Vagina (tissue), 2 donors: ENCODE measurements at regions not wholly inside any gene's neighbourhood (a gene's known extent, or its start where the extent isn't known, plus 50 kb on each side); places are given as distances from the start of the nearest gene placed in this dataset.

Source experiments
- POLR2A ChIP-seq, 2 donors: fragments of 450-650 bp; IDR thresholded peaks; one replicate each; pipeline ENCODE4 v1.6.1; 2017; ENCODE audit warnings: antibody characterized with exemption in 2 of 2, mild to moderate bottlenecking in 2 of 2, moderate library complexity in 2 of 2
- POLR2AphosphoS5 ChIP-seq, 2 donors: sonication (generic); formaldehyde crosslinking; IDR thresholded peaks; one replicate each; pipeline ENCODE4 v1.9.0; 2017; ENCODE audit warnings: antibody characterized with exemption in 2 of 2, mild to moderate bottlenecking in 2 of 2, low read depth in 1 of 2; ENCODE audit not compliant: insufficient read depth in 1 of 2
- TF ChIP-seq, protein P1 (sequence below), 3 experiments: fragments of 450-650 bp in 2 of 3; fragments of 200-600 bp in 1 of 3; sonication (generic) in 1 of 3; IDR thresholded peaks; one replicate each; pipeline ENCODE4 v1.5.1; 2017 to 2019; ENCODE audit warnings: antibody characterized with exemption in 3 of 3, mild to moderate bottlenecking in 2 of 3, moderate library complexity in 2 of 3

DNA sequence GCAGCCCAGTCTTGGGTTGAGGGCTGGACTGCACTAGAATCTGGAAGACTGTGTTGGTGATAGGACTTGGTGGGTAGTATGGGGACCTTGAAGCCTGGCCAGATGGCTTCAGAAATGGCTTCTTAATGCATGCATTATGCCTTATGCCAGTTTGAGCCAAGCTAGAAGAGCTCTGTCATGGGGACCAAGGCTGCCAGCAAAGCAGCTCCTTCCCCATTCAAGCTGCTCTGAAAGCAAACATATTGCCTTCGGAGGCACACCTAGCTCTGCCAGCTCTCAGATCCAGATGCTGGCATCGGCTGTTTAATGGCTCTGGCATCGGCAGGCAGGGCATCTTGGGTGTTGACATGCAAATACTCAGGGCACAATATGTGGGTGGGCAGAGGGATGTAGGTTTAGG, 59.0 kb upstream of the IGFBP5 start:
- TF ChIP-seq POLR2A (IDR thresholded peaks at IDR 0.05), result no peak
- TF ChIP-seq, protein P1, sequence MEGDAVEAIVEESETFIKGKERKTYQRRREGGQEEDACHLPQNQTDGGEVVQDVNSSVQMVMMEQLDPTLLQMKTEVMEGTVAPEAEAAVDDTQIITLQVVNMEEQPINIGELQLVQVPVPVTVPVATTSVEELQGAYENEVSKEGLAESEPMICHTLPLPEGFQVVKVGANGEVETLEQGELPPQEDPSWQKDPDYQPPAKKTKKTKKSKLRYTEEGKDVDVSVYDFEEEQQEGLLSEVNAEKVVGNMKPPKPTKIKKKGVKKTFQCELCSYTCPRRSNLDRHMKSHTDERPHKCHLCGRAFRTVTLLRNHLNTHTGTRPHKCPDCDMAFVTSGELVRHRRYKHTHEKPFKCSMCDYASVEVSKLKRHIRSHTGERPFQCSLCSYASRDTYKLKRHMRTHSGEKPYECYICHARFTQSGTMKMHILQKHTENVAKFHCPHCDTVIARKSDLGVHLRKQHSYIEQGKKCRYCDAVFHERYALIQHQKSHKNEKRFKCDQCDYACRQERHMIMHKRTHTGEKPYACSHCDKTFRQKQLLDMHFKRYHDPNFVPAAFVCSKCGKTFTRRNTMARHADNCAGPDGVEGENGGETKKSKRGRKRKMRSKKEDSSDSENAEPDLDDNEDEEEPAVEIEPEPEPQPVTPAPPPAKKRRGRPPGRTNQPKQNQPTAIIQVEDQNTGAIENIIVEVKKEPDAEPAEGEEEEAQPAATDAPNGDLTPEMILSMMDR (IDR thresholded peaks at IDR 0.05), result no peak
- TF ChIP-seq POLR2AphosphoS5 (IDR thresholded peaks at IDR 0.05; ENCODE audit: insufficient read depth in 1 of 2, low read depth in 1 of 2), result no peak
